ENCODE measurements at regions not wholly inside any gene's neighbourhood (a gene's known extent, or its start where the extent isn't known, plus 50 kb on each side); places are given as distances from the start of the nearest gene placed in this dataset.

DNA sequence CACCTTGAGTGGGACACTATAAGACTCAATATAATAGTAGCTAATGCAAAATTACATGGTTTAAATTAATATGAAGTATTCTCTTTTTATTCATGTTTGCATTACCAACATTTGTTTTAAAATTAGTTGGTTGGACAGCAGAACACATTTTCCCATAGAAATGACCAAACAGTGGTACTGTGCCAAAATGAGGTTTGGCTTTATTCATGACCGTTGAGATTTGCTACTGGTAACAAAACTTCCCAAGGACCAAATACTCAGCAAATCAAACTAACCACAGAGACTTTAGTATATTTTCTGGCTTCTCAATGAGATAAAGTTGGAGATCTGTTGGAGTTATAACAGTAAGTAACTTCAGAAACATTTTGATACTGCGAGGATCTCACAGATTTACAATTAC, 637.8 kb upstream of the MEF2C start:
- DNase-seq: no peak

DNA sequence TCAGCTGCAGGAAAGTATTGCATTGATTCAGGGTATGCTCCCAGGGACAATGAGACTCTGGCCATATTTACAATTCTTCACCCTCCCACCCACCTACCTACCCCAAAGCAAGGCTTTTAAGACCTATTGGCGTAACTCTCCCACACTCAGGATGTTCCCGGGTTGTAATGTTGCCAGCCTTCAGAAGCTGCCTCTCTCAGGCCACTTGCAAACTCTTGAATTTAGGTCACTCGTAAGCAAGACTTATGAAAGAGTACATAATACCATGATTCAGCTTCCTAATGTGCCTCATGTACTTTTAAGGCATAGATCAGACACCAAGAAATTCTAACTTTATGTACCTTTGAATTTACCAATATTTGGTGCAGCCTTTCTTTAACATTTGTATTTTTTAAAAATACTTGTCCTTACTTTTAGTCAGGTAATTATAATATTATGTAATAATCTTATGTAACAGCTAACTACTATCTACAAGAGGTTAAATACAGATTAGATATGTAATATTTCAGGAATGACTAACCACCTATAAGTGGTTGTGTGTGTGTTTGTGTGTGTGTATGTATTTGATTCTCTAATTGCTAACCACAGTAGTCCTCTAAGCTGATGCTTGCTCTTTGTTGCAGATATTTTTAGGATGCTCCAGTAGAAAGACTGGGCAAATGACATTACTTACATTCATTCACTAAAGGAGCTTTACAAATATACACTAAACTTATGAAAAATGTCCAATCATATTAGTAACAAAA, 630.5 kb upstream of the MEF2C start:
- no peak for DNase-seq

DNA sequence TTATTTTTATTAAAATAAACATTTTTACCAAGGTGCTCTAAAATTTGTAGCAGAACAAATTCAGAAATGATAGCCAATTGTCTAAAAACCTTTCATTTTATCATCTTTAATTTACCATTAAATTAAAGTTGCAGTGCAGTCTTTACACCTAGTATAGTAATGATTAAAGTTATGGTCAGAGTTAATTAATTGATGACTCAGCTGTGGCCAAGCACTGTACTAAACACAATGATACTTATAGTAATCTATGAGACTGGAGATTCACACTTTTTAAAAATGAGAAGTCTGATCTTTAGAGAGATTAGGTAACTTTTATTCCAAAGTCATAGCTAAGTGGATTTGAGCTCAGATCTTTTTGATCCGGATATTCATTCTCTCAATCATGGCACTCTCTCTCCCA, 621.1 kb upstream of the MEF2C start:
- DNase-seq: no peak

DNA sequence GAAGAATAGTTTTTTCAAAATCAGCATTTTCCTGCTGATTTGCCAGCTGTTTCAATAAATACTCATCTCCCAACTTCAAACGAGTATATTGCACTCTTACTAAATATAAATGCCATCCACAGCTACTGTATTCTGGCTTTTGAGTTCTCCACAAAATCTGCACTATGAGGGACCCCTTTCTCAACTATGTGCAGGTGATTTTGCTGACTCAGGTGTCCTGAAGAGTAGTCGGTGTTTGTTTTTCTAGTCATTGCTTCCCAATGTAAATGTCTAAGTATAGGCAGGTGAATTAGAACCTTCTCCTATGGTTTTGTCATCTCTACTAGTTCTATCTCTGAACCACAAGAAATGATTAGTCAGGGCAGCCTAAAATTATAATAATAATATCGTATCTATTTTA, 616.8 kb upstream of the MEF2C start:
- DNase-seq: no peak

DNA sequence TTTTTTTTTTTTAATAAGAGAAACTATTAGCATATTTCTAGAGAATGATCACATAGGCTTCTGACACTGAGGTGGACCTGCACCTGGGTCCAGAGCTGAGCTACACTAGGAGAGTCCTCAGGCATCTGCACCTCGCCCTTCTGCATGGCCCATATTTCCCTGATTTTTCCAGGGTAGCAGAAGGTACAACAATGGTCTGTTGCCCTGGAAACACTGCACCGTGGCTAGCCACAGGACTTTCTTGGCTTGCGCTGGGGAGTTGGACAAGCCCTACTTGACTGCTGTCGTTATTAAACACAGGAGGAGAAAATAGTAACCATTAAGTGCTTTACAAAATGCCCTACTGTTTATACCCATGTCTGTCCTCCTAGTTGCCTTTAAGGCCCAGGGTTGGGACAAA, 615.7 kb upstream of the MEF2C start:
- DNase-seq: no peak

DNA sequence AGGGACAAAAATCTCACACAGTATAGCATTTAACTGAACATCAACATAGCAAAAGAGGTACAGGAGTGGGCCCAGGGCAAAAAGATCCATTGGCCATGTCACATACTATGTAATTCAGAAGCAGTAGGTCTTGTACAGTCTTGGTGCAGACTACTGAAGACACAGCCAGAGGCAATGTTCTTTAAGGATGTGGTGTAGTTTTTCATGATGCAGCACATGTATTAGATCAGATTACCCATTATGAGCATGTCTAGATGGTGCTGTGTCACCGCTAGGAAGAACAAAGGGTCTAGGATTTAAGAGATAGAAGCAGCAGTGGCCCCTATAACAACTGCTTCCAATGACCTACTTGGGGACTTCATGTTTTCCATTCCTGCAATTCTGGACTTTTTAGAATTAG, 610.4 kb upstream of the MEF2C start:
- DNase-seq: no peak

DNA sequence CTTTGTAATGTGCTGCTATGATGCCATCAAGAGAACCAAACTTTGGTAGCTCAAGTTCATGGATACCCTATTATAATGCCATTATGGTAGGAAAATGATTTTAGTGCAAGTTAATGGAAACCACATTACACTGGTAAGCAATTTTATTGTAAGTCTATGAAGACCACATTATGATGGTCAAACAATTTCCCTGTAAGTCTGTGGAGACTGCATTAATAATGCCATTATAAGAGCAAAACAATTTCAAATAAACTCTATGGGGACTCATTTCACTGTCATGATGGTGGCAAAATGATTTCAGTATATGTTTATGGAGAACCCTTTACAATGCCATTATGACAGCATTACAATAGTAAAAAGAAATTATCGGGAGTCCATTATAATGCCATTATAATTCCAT, 602.0 kb upstream of the MEF2C start:
- no peak for DNase-seq

DNA sequence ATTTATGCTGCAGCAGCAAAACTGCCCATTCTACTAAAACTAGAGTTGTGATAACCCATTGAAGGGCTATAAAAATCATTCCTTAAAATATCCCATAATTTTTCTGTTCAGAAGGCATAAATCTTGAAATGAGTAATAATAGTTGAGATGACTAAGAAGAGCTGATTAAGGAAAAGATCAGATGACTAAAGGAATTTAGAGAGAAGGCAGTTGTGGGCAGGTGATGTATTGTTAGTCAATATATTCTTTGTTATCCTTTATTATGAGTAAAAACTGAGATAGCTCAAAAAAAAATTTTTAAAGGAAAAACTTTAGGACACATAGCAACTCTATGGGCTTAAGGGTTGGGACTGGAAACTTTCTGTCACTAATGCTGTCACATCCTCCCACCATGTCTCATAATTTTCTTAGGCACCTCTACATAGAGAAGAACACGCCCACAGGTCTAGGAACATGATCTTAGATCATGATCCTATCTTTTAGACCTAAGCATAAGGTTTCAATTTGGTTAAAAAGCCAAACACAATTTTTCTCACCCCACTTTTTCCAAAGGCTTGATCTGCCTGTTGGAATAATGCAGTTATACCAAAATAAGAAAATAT, 597.5 kb upstream of the MEF2C start:
- DNase-seq: no peak

DNA sequence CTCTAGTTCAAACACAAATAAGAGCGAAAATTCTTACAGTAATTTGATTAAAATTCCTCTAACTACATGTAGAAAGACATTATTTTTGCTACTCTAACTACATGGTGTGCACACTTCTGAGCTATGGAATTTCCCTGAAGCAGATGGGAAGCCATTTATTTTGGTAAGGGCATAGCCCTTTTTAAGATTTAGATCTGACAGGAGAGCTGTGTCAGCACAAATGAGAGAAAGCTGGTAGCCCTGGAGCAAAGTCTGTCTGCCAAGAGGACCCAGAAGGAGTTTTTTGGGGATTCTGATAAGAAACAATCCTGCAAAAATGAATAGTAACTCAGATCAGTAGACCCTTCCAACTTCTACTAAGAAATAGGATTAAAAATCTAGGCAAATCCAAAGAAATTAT, 595.9 kb upstream of the MEF2C start:
- DNase-seq: no peak

DNA sequence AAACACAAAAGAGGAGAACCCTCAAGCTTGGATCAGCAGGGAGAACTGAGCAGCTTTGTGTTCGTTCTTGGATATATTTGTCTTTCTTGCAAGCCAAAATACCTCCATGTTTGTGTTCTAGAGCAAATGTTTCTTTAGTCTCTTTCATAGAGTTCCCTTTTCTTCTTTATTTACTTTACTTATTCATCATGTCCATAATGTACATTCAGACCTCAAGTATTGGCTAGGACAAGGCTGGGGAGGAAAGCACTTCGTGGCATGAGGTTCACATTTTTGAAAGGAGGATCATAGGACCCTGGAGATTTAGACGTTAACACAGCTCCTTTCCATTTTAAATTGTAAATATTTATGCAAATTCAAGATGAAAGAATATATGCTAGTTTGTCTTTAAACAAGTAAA, 590.2 kb upstream of the MEF2C start:
- DNase-seq: no peak

DNA sequence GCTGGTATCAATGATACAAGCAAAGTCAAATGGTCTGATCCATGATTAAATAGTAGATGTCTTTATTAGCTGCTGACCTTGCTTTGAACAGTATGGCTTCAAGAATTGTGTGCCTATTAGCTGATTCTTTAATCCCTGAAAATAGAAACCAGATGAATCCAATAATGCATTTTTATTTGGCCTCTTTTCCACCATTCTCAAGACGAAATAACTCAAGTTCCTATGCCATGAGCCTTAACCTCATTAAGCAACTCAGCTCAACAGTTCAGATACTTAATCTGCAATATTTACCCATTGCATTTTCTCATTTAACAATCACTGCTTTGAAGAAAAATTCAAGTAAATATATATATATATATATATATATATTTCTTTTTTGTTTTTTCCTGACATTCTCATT, 588.6 kb upstream of the MEF2C start:
- DNase-seq: no peak

DNA sequence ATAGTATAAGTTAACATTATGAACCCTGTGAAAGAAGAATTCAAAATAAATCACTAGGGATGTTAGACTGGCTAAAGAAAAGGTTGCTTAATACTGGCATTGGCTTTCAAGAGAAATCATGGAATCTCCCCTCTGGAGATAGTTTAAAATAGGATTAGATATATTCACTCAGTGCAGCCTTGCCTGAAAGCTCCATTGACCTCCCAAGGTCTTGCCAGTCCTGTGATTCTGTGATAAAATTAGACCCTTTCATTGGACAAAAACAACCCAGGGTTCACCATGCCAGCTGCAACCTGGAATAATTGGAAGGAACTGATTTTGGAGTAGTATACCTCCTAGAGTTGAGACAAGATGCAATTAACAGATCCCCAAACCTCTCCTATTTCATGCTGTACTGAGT, 588.1 kb upstream of the MEF2C start:
- no peak for DNase-seq

DNA sequence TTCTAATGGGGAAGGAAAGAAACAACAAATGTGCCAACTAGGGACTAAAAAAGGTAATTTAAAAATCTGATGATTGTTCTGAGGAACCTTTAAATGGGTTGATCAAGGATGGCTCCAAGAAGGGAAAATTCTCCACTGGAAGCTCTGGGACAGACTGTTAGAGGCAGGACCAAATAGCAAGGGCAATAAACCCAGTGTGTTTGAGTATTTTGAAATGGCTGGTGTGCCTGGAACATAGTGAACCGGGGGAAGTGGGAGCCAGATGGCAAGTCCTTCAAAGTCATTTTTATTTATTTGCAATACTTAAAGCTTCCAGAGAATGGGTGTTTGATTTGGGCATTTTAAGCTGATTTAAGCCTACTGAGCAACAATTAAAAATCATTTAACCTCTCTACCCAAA, 587.7 kb upstream of the MEF2C start:
- no peak for DNase-seq

DNA sequence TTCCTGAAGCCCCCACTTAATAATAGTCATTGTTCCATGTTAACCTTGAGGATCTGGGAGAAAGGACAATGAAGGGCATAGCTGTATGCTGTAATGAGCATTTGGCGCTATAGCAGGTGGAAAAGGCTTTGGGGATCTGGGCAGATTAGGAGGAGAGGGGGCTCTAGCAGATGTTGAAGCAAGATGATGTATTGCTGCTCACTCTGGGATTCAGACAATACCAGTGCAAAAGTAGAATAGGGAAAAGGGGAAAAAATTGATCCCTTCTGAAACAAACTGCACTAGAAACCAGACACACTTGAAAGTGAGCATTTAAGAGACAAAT, 575.3 kb upstream of the MEF2C start:
- no peak for DNase-seq

DNA sequence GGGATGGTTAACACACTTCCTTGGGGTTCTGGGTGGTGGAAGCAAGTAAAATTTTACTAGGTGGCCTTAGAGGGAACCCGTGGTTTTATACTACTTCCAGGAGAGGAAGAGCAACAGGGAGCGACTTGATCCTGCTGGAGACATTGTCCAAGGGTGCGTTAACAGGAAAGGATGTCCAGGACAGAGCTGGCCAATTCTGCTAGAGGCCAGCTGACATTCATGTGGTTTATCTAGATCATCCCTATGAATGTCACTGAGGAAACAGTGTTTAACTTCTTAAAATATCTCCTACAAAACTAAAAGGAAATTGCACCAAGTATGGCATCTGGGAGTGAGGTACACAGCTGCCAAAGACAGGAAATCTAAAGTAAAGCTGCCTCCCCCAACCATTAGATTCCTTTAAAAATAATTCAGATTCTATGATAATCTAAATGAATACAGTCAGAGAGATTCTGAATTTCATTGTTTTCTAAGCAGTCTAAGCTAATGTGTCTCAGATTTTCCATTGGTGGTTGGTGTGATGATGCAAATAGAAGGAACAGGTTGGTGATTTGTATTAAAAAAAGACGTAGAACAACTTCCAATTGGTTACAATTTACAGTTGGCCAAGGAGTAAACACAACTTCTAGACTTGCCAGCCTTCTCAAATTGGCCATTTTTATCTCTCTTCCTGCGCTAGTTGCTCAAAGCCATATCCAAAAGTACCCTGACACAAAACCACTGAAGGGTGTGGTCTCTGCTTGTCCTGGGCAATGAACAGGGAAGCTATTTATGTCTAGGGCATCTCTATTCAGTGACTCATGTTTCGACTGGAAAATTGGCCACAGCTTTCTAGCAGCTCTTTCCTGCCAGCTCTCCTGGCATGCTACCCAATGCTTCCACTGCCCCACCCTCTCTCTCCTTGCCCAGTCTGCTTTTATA, 574.7 kb upstream of the MEF2C start:
- DNase-seq: no peak

DNA sequence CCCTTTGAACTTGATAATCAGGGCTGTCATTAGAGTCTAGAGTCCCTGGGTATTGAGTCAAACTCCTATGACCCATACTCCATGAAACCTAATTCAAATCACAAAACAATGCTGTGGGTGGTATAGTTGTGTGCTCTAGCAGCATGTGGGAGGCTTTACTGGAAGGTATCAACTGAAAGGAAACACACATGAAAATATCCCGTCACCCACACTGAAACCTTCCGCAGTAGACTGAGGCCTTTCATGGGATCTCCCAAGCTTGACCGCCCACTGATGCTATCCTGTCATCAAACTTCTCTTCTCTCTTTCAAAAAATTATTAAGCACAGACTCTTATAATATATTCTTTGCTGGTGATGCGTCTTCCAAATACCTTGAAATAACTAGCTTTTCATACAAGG, 569.1 kb upstream of the MEF2C start:
- DNase-seq: no peak

DNA sequence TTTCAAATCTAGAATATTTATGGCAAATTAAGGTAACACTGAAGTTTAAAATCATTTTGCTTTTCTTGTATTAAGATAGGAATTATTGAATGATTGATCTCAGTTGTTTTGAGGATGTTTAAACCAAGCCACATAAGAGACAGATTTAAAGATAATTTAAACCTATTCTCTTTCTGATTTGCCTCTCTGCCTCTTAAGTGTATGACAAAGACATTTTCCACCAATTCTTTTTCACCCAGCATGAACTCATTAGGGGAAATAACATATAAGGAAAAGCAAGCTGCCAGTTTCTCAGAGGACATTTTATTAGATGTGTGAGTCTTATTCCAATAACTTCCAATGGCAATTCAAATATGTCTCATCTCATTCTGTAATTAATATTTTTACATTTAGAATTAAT, 568.3 kb upstream of the MEF2C start:
- DNase-seq: no peak

DNA sequence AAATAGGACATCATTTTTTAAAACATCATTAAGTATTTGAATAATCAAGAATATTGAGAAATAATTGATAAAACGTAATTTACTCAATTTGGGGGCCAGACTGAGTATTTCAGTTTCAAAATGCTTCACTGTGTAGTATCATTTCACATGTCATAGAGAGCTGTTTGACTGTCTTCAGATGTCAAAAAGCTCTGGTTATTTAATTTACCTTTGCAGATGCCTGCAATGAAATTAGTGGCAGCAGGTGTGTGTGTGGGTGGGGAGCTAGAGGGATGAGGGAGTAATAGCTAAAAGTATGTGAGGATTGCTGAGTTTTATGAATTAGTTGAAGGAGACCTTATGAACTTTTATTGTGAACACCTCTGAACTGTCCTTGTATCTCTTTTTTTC, 567.2 kb upstream of the MEF2C start:
- DNase-seq: no peak

DNA sequence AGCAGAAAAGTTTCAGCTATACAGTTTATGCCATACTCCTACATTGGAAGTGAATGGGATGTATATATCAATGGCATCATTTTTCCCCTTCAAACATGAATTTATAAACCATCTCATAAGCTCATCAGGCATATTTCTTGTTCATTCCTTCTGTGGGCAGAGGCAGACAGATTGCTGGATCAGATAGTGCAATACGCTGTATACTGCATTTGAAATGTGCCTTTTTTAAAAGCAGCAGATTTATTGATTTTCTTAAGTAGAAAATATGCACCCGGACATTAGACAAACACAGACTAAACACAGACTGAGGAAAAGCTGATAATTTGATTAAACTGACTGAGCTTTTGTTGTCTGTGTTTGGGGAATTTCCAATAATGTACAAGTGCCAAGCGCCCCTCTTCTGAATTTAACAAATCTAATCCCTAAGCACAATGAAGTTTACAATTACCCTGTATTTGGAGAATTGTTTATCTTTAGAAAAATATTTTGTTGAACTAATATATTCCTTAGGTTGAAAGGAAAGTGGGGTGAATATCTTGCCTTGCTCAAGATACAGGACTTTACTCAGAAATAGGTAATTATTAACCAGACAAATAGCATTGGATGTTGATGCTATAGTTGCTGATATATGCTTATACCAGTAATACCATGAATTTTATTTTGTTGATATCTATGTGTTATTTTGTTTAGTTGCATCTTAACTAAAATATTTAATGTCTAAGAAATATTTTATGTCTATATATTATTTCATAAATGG, 566.6 kb upstream of the MEF2C start:
- no peak for DNase-seq

DNA sequence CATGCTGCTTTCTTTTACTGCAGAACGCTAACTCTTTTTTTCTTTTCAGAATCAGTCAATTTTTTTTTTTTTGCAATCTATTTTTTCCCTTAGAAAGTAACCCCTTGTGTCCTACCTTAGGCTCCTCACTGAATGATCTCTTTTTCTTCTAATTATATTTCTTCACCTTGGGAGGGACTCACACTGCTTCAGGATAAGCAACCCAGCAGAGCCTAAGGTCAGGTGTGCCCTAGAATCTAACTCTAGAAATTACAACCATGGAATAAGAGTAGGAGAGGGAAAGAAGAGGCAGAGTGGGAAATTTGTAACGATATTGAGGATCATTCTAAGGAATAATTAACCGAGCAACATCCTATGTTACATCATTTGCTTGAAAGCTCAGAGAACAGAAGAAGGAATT, 564.0 kb upstream of the MEF2C start:
- DNase-seq: no peak

DNA sequence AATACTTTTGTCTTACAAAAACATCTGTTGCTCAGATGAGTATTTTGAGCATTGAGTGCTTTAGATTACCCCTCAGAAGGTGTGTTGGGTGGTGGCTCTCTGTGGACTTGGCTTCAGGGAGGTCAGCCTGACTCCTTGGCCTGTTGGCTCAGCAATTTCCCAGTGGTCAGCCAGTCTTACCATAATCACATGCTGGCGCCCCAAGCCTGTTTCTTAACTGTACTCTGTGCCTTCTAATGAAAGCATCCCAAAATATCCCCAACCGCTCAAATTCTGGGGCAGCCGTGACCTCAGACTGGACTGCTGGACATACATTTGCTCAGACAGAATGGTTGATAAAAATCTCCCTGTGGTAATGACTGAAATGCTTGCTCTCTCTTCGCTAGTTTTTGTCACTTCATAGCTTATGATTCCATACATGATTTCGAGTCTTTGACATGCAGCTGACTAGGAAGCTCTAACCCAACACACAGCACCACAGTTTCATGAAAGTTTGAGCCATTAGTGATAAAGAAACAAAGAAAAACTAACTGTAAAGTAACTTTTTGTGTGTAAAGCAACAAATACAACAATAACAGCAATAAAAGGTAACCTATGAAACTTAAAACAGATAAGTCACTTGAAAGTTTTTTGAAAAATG, 562.2 kb upstream of the MEF2C start:
- DNase-seq: no peak

DNA sequence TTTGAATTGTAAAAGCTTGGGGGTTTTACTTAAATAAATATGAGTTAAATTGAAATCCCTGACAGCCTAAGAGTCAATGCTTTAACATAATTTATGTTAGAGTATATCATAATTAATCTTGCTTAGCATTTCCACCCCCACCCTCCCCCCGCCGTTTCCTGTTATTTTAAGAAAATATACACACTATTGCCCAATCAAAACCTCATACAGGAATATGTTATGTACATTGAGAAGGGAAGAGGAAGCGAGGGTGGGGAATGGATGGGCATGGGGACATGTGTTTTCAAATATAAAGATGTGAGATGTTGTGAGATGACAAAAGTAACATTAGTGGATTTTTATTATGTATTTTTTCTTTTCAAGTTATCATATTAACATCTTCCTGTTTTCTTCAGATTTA, 561.1 kb upstream of the MEF2C start:
- DNase-seq: no peak

DNA sequence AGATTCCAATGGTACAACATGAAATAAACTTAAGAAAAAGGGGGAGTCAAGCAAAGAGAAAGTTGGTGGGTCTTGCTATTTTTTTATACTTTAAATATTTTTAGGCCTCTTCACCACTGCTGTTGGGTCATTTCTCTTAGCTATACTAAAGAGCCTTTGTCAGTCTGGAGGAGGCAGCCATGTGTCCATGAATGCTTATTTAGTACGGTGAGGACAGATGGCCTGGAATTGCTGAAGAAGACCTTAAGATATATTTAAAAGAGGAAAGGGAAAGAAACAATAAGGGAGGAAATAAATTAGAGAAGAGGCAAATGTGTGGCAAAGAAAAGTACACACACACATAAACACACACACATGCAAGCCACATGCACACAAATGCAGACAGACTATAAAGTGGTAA, 560.5 kb upstream of the MEF2C start:
- no peak for DNase-seq
